ENCODE measurements at regions not wholly inside any gene's neighbourhood (a gene's known extent, or its start where the extent isn't known, plus 50 kb on each side); places are given as distances from the start of the nearest gene placed in this dataset.

DNA sequence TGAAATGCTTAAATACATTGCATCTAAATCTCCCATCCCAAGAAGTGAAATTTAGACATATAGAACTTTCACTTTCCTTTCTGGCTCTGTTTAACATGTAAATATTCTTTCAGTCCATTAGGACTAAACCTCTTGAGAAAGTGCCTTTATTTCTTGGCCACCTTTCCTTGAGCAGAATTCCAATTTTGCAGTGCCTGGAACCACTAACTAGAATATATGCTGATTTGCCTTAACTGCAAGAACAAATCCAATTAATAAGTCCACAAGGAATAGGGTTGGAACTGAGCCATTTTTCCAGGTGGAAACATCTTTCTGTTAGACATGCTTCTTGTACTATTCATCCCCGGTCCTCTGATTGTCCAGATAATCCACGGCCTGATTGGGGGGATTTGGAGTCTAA is 478.0 kb downstream of the ENC1 start:
- Histone ChIP-seq H3K4me1 (ENCODE audit: insufficient read depth, low read length) (peaks cover 19% of the 10 kb centered on the region), H3K36me3 (ENCODE audit: insufficient read depth, low read length) (no peaks in the 10 kb centered on the region), H3K9ac (ENCODE audit: low read length) (no peak overlapping the region), H3K9me3 (ENCODE audit: low read length) (no peaks in the 10 kb centered on the region), H3K27ac (ENCODE audit: low read depth, low read length) (no peak overlapping the region), H3K4me3 (ENCODE audit: low read depth in 1 of 2, low read length in 2 of 2) (no peak overlapping the region), H3K27me3 (ENCODE audit: control insufficient read depth in 1 of 2, insufficient read depth in 2 of 2, low read length in 2 of 2) (no peaks in the 10 kb centered on the region)

DNA sequence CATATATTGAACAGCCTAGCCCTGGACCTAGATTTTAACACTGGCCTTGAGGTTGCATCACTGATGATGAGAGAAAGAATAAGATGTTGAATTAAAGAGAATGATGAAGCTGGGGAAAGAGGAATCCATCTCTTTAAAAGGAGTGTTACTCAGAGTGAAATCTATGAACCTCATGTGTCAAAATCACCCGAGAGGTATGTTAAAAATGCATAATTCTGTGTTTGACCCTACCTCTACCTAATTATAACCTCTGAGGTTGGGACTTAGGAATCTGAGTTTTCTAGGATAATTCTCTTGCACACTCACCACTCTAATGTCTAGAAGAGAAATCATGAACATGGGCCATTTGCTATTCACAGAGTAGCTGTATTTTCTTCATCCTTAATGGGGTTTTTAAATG is 479.4 kb downstream of the ENC1 start:
- H3K27me3 ChIP-seq (ENCODE audit: control insufficient read depth in 1 of 2, insufficient read depth in 2 of 2, low read length in 2 of 2), result no peaks in the 10 kb centered on the region
- H3K36me3 ChIP-seq (ENCODE audit: insufficient read depth, low read length), result no peaks in the 10 kb centered on the region
- H3K27ac ChIP-seq (ENCODE audit: low read depth, low read length), result no peak overlapping the region

DNA sequence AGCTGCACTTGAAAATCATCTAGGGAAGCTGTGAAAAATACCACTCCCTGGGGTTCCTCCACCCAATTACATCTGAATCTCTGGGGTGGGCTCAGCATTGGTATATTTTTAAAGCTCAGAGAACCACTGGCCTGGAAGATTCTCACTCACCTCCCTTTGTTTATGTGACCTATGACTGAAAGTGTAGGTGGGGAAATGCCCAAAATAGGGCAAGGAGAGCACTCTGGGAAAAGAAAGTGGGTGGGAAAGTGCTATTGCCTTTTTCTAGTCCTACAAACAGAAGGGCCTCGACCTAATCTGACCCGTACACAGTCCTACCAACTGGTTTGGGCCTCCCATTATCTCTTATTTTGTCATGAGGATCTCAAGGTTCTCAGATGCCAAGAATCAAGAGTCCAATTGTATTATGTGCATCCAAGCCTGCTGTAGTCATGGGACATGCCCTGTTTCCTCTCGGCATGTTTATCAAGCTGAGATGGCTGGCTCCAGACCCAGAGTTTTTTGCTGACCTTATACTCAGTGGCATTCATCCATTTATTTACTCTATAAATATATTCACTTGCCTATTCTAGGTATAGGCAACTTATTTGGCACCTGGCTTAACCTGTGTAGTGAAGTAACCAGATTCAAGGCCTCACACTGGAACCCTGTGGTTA is 483.7 kb downstream of the ENC1 start:
- Histone ChIP-seq H3K9me3 (ENCODE audit: low read length) (no peaks in the 10 kb centered on the region), H3K27ac (ENCODE audit: low read depth, low read length) (no peak overlapping the region), H3K9ac (ENCODE audit: low read length) (no peak overlapping the region), H3K4me3 (ENCODE audit: low read depth in 1 of 2, low read length in 2 of 2) (no peak overlapping the region), H3K27me3 (ENCODE audit: control insufficient read depth in 1 of 2, insufficient read depth in 2 of 2, low read length in 2 of 2) (no peaks in the 10 kb centered on the region), H3K36me3 (ENCODE audit: insufficient read depth, low read length) (no peaks in the 10 kb centered on the region), H3K4me1 (ENCODE audit: insufficient read depth, low read length) (no peaks in the 10 kb centered on the region)

More for the DNA sequence above, 479.4 kb downstream of the ENC1 start:
- H3K9me3 ChIP-seq (ENCODE audit: low read length), result no peaks in the 10 kb centered on the region
- H3K4me1 ChIP-seq (ENCODE audit: insufficient read depth, low read length), result peaks cover 14% of the 10 kb centered on the region
- H3K4me3 ChIP-seq (ENCODE audit: low read depth in 1 of 2, low read length in 2 of 2), result no peak overlapping the region
- H3K9ac ChIP-seq (ENCODE audit: low read length), result no peak overlapping the region

DNA sequence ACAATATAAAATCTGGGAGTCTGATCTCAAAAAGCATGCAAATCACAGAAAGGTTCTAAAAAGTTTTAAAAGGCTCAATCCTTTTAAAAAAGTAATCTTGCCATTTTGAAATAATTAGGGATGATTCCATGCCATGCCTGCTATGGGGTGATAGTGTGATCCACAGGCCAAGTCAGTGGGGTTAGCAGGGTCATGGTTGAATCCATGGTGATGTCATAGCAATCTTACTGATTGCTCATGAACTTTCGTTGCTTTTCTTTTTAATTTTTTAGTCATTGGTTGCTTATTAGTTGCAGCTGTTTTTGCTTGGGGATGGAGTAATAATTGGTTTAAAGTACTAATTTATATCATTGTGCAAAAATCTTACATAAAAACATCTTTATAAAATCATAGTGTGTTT is 485.0 kb downstream of the ENC1 start:
- no peaks in the 10 kb centered on the region for H3K36me3 ChIP-seq (ENCODE audit: insufficient read depth, low read length)
- no peak overlapping the region for H3K4me3 ChIP-seq (ENCODE audit: low read depth in 1 of 2, low read length in 2 of 2)
- no peaks in the 10 kb centered on the region for H3K9me3 ChIP-seq (ENCODE audit: low read length)
- no peaks in the 10 kb centered on the region for H3K27me3 ChIP-seq (ENCODE audit: control insufficient read depth in 1 of 2, insufficient read depth in 2 of 2, low read length in 2 of 2)
- H3K4me1 ChIP-seq (ENCODE audit: insufficient read depth, low read length), result no peaks in the 10 kb centered on the region
- H3K27ac ChIP-seq (ENCODE audit: low read depth, low read length), result no peak overlapping the region
- no peak overlapping the region for H3K9ac ChIP-seq (ENCODE audit: low read length)

DNA sequence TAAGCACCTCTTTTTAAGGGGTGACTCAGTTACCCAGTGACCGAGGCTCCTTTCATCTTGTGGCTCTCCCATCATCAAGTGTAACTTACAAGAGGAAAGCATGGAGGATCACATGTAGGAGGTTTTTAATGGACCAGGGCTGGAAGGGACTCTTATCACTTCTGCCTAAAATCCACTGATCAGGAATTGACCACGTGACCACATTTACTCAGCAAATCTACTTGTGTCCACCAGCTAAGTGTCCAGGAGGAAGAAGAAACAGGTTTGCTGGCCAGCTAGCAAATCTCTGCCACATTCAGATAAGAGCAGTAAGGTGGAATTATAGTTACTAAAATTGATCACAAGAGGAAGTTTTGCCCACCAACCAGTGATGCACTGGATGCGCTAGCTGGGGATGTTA is 486.0 kb downstream of the ENC1 start:
- H3K9ac ChIP-seq (ENCODE audit: low read length), result no peak overlapping the region
- no peaks in the 10 kb centered on the region for H3K4me1 ChIP-seq (ENCODE audit: insufficient read depth, low read length)
- H3K4me3 ChIP-seq (ENCODE audit: low read depth in 1 of 2, low read length in 2 of 2), result no peak overlapping the region
- no peak overlapping the region for H3K27ac ChIP-seq (ENCODE audit: low read depth, low read length)
- H3K27me3 ChIP-seq (ENCODE audit: control insufficient read depth in 1 of 2, insufficient read depth in 2 of 2, low read length in 2 of 2), result no peaks in the 10 kb centered on the region
- H3K36me3 ChIP-seq (ENCODE audit: insufficient read depth, low read length), result no peaks in the 10 kb centered on the region
- no peaks in the 10 kb centered on the region for H3K9me3 ChIP-seq (ENCODE audit: low read length)

DNA sequence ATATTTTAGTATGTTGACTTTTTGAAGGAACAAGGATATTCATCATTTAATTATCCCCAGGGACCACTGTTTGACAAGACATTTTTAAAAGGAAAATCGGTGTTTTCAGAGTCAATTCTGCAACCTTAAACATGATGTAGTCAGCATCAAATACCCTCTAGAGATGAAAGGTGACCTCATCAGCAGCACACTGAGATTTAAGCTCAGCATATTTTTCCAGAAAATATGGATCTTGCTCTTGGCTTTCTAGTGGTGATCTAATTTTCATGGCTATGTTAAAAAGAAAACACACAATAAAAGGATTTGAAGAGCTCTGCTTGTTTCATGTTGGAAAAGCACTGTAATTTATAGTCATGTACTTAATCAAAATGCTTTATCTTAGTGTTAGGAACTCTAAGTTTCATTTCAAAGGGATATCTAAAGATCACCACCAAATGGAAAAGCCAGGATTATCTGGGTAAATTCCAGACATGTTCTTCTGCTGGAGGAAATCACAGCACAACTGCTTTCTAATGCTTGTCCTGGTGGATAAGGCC is 487.2 kb downstream of the ENC1 start:
- no peak overlapping the region for H3K27ac ChIP-seq (ENCODE audit: low read depth, low read length)
- H3K27me3 ChIP-seq (ENCODE audit: control insufficient read depth in 1 of 2, insufficient read depth in 2 of 2, low read length in 2 of 2), result no peaks in the 10 kb centered on the region
- no peaks in the 10 kb centered on the region for H3K9me3 ChIP-seq (ENCODE audit: low read length)
- H3K36me3 ChIP-seq (ENCODE audit: insufficient read depth, low read length), result no peaks in the 10 kb centered on the region
- no peak overlapping the region for H3K4me3 ChIP-seq (ENCODE audit: low read depth in 1 of 2, low read length in 2 of 2)
- no peak overlapping the region for H3K9ac ChIP-seq (ENCODE audit: low read length)
- no peaks in the 10 kb centered on the region for H3K4me1 ChIP-seq (ENCODE audit: insufficient read depth, low read length)

DNA sequence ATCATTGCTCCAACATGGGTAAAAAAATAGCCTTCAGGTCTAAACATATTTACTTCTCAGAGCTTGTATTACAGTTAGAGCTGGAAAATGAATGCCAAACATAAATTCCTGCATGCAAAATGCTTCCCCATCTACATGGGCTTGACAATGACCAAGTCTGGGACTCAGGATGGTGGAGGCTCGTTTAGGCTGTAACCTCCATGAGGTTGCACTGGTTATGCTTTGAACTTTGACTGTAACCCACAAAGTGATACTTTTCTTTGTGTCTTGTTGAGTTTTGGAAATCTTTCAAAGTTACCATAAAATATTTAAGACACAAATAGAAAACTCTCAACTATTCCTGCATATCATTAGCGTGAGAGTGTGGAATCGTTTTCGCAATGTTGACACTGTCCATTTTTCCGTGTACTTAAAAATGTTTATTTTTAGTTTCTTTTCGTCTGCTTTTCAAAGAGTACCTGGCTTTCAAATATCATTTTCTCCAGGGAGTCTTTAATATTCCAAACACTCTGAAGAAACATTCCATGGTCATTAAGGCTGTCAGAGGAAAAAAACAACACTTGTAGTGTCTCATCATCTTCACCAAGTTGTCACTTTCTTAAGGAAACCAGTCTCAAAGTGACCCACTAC is 487.8 kb downstream of the ENC1 start:
- no peak overlapping the region for H3K27ac ChIP-seq (ENCODE audit: low read depth, low read length)
- H3K36me3 ChIP-seq (ENCODE audit: insufficient read depth, low read length), result no peaks in the 10 kb centered on the region
- no peaks in the 10 kb centered on the region for H3K4me1 ChIP-seq (ENCODE audit: insufficient read depth, low read length)
- H3K27me3 ChIP-seq (ENCODE audit: control insufficient read depth in 1 of 2, insufficient read depth in 2 of 2, low read length in 2 of 2), result no peaks in the 10 kb centered on the region
- no peak overlapping the region for H3K4me3 ChIP-seq (ENCODE audit: low read depth in 1 of 2, low read length in 2 of 2)
- no peak overlapping the region for H3K9ac ChIP-seq (ENCODE audit: low read length)
- no peaks in the 10 kb centered on the region for H3K9me3 ChIP-seq (ENCODE audit: low read length)

DNA sequence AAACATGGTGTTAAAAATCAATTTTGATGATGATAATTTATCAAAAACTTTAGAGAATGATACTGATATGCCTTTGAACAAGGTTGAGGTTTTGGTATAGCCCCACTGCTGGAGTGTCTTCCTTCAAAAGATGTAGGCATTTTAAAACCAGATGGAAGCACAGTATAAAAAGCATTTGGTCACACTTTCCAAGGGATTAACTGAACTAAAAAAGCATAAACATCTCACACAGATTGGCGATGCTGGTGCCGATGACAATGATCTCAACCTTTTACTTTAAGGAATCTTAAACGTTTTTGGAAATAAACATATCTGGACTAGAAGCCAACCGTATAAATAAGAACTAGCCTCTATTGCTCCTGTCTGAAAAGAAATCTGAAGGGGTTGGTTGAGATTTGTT is 488.4 kb downstream of the ENC1 start:
- no peak overlapping the region for H3K27ac ChIP-seq (ENCODE audit: low read depth, low read length)
- H3K4me1 ChIP-seq (ENCODE audit: insufficient read depth, low read length), result no peaks in the 10 kb centered on the region
- H3K4me3 ChIP-seq (ENCODE audit: low read depth in 1 of 2, low read length in 2 of 2), result no peak overlapping the region
- no peaks in the 10 kb centered on the region for H3K27me3 ChIP-seq (ENCODE audit: control insufficient read depth in 1 of 2, insufficient read depth in 2 of 2, low read length in 2 of 2)
- no peak overlapping the region for H3K9ac ChIP-seq (ENCODE audit: low read length)
- H3K9me3 ChIP-seq (ENCODE audit: low read length), result no peaks in the 10 kb centered on the region
- no peaks in the 10 kb centered on the region for H3K36me3 ChIP-seq (ENCODE audit: insufficient read depth, low read length)

DNA sequence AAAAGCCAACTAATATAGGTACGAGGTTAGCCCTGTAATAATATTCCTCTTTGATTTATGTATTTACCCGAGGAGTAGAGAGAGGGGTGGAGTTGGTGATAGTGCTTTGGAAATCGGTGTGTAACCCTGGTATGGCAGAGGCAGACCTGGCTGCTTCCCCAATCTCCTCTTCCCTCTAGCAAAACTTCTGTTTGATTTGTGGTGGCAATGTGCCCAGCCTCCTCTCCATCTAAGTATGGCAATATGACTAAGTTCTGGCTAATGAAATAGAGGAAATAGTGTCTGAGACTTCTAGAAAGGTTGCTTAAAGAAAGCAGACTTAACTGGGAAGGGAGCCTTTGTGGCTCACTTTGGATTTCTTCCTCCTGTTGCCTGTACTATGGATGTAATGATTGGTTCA is 491.1 kb downstream of the ENC1 start:
- Histone ChIP-seq H3K4me3 (ENCODE audit: low read depth in 1 of 2, low read length in 2 of 2) (no peak overlapping the region), H3K27me3 (ENCODE audit: control insufficient read depth in 1 of 2, insufficient read depth in 2 of 2, low read length in 2 of 2) (no peaks in the 10 kb centered on the region), H3K4me1 (ENCODE audit: insufficient read depth, low read length) (no peaks in the 10 kb centered on the region), H3K36me3 (ENCODE audit: insufficient read depth, low read length) (no peaks in the 10 kb centered on the region), H3K9ac (ENCODE audit: low read length) (no peak overlapping the region), H3K9me3 (ENCODE audit: low read length) (no peaks in the 10 kb centered on the region), H3K27ac (ENCODE audit: low read depth, low read length) (no peak overlapping the region)

DNA sequence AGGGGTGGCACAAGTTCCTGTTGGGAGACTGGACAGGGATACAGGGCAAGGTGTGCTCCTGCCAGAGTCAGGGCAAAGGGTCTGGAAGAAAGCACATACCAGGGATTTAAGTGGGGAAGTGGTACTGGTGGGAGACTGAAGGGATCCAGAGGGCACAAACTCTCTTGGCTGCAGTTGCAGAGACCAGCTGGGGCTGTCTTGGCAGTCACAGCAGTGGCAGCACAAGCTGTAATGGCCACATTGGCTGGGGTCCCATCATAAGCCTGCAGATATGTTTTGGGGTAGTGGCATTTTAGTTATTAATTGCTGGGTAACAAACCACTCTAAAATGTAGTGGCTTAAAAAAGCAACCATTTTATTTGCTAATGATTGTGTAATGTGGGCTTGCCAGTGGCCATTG is 492.2 kb downstream of the ENC1 start:
- H3K4me1 ChIP-seq (ENCODE audit: insufficient read depth, low read length), result no peaks in the 10 kb centered on the region
- H3K9ac ChIP-seq (ENCODE audit: low read length), result no peak overlapping the region
- H3K27me3 ChIP-seq (ENCODE audit: control insufficient read depth in 1 of 2, insufficient read depth in 2 of 2, low read length in 2 of 2), result no peaks in the 10 kb centered on the region
- no peak overlapping the region for H3K4me3 ChIP-seq (ENCODE audit: low read depth in 1 of 2, low read length in 2 of 2)
- H3K36me3 ChIP-seq (ENCODE audit: insufficient read depth, low read length), result no peaks in the 10 kb centered on the region
- no peaks in the 10 kb centered on the region for H3K9me3 ChIP-seq (ENCODE audit: low read length)
- H3K27ac ChIP-seq (ENCODE audit: low read depth, low read length), result no peak overlapping the region

DNA sequence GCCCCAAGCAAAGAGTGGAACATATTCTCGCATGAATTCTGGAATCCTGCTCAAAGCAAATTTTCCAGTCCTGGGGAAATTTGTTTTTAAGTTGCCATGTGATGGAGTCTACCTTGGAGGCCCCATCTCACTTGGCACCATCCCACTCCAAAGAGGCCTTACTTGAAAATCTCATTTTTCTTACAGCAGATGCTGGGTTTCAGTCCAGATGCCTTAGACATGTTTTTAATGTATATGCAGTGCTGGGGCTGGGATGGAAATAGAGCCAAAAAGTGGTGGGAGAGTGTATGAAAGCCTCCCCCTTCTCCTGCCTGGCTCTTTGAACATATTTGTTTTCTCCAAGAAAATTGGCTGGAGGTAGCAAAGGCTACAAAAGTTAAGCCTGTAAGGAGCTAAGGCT is 493.7 kb downstream of the ENC1 start:
- H3K9me3 ChIP-seq (ENCODE audit: low read length), result no peaks in the 10 kb centered on the region
- no peak overlapping the region for H3K27ac ChIP-seq (ENCODE audit: low read depth, low read length)
- no peak overlapping the region for H3K4me3 ChIP-seq (ENCODE audit: low read depth in 1 of 2, low read length in 2 of 2)
- H3K9ac ChIP-seq (ENCODE audit: low read length), result no peak overlapping the region
- no peaks in the 10 kb centered on the region for H3K4me1 ChIP-seq (ENCODE audit: insufficient read depth, low read length)
- H3K27me3 ChIP-seq (ENCODE audit: control insufficient read depth in 1 of 2, insufficient read depth in 2 of 2, low read length in 2 of 2), result no peaks in the 10 kb centered on the region
- no peaks in the 10 kb centered on the region for H3K36me3 ChIP-seq (ENCODE audit: insufficient read depth, low read length)

DNA sequence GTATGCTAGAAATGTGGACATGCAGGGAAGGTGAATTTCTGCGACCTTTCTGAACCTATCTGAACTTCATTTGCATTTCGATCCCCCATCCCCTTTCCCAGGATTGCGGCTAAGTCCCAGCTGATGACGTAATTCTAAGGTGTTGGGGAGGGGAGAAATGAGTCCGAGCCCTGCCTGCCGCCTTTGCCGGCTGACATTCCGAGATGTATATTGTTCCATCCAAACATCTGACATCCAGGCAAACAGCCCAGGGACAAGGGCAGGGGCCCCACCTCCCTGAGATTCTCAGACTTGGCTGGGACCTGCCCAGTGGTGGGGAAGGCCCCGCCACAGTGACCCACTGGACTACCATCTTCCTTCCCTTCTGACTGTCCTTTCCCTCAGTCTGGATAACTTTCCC is 494.6 kb downstream of the ENC1 start:
- Histone ChIP-seq H3K27ac (ENCODE audit: low read depth, low read length) (no peak overlapping the region), H3K4me3 (ENCODE audit: low read depth in 1 of 2, low read length in 2 of 2) (no peak overlapping the region), H3K9me3 (ENCODE audit: low read length) (no peaks in the 10 kb centered on the region), H3K36me3 (ENCODE audit: insufficient read depth, low read length) (no peaks in the 10 kb centered on the region), H3K4me1 (ENCODE audit: insufficient read depth, low read length) (no peaks in the 10 kb centered on the region), H3K9ac (ENCODE audit: low read length) (no peak overlapping the region), H3K27me3 (ENCODE audit: control insufficient read depth in 1 of 2, insufficient read depth in 2 of 2, low read length in 2 of 2) (no peaks in the 10 kb centered on the region)
